Breast epithelium (tissue), 4 donors: ENCODE measurements at regions not wholly inside any gene's neighbourhood (a gene's known extent, or its start where the extent isn't known, plus 50 kb on each side); places are given as distances from the start of the nearest gene placed in this dataset.

ENCODE experiments used
- DNase-seq, 2 donors: peaks; one replicate each; pipeline ENCODE4 v3.0.0-alpha.2; 2019; ENCODE audit warnings: low spot score in 2 of 2
- H3K27ac ChIP-seq, 2 donors: fragments of 200-600 bp; sonication (generic) in 1 of 2; one replicate each; pipeline ENCODE4 v1.5.1; 2016 to 2019; ENCODE audit warnings: mild to moderate bottlenecking in 1 of 2
- H3K27me3 ChIP-seq, 2 donors: fragments of 200-600 bp; sonication (generic) in 1 of 2; one replicate each; pipeline versions ENCODE4 v1.5.1 to v1.6.0; 2017 to 2019; ENCODE audit warnings: control low read depth in 1 of 2, mild to moderate bottlenecking in 1 of 2
- H3K36me3 ChIP-seq: fragments of 200-600 bp; one replicate; pipeline ENCODE4 v1.5.1; 2019
- H3K4me1 ChIP-seq, 2 donors: fragments of 200-600 bp; sonication (generic); one replicate each; pipeline ENCODE4 v1.5.1; 2016 to 2019; ENCODE audit warnings: control low read depth in 1 of 2
- H3K4me3 ChIP-seq, 3 donors: fragments of 200-600 bp; sonication (generic); 1 replicate in 2 of 3; 2 replicates in 1 of 3; pipeline ENCODE4 v1.5.1; 2016 to 2019; ENCODE audit warnings: mild to moderate bottlenecking in 3 of 3, moderate library complexity in 2 of 3
- H3K9me3 ChIP-seq, 2 donors: fragments of 200-600 bp; sonication (generic) in 1 of 2; one replicate each; pipeline ENCODE4 v1.5.1; 2016 to 2019; ENCODE audit warnings: control low read depth in 1 of 2
- CTCF ChIP-seq, 3 donors: fragments of 450-650 bp; IDR thresholded peaks; one replicate each; pipeline ENCODE4 v1.5.1; 2016 to 2017; ENCODE audit warnings: antibody characterized with exemption in 3 of 3, mild to moderate bottlenecking in 3 of 3, moderate library complexity in 3 of 3
- POLR2A ChIP-seq: fragments of 450-650 bp; IDR thresholded peaks from one replicate; pipeline ENCODE4 v1.6.1; 2016; ENCODE audit warnings: antibody characterized with exemption, mild to moderate bottlenecking, moderate library complexity
- POLR2AphosphoS5 ChIP-seq, 3 donors: sonication (generic); formaldehyde crosslinking; IDR thresholded peaks; one replicate each; pipeline ENCODE4 v1.6.1; 2017; ENCODE audit warnings: antibody characterized with exemption in 3 of 3
- intact Hi-C: fragments of 100-400 bp; cut with DNase I; formaldehyde crosslinking; loops from one replicate; pipeline ENCODE4 v1.15.1; 2023; ENCODE audit warnings: low total_unique reads

GRCh38 chr10:28839600-28840007, 162.3 kb downstream of the BAMBI start:
- H3K27me3 ChIP-seq, result no peaks in the 10 kb centered on the region
- no peak for TF ChIP-seq CTCF (IDR thresholded peaks at IDR 0.05)
- TF ChIP-seq POLR2AphosphoS5 (IDR thresholded peaks at IDR 0.05), result no peak
- no peaks in the 10 kb centered on the region for H3K4me1 ChIP-seq
- no peaks in the 10 kb centered on the region for H3K36me3 ChIP-seq
- H3K27ac ChIP-seq, result no peak overlapping the region
- H3K9me3 ChIP-seq, result peaks cover 0 to 4% of the 10 kb centered on the region in 2 donors
- intact Hi-C loops, result loop anchor here (10.0 kb wide), 1 partner anchor 75 kb away; no protein-coding TSS in a partner anchor
- H3K4me3 ChIP-seq, result no peak overlapping the region
- no peak for DNase-seq

- DNase-seq, result no peak
- Histone ChIP-seq H3K27me3 (no peaks in the 10 kb centered on the region), H3K4me3 (no peak overlapping the region), H3K27ac (no peak overlapping the region), H3K9me3 (peaks cover 2 to 10% of the 10 kb centered on the region in 2 donors), H3K36me3 (no peaks in the 10 kb centered on the region), H3K4me1 (no peaks in the 10 kb centered on the region)
- intact Hi-C loops, result loop anchor here (10.0 kb wide), 1 partner anchor 75 kb away; no protein-coding TSS in a partner anchor
- TF ChIP-seq CTCF (IDR thresholded peaks at IDR 0.05), result no peak
- TF ChIP-seq POLR2A, result no peak
- TF ChIP-seq POLR2AphosphoS5 (IDR thresholded peaks at IDR 0.05), result no peak
Measured at GRCh38 chr10:28840202-28840601, 162.9 kb downstream of the BAMBI start.

GRCh38 chr10:28840971-28841370, 163.7 kb downstream of the BAMBI start:
- intact Hi-C loops, result loop anchor here (10.0 kb wide), 1 partner anchor 76 kb away; no protein-coding TSS in a partner anchor
- Histone ChIP-seq H3K36me3 (no peaks in the 10 kb centered on the region), H3K9me3 (peaks cover 6 to 13% of the 10 kb centered on the region in 2 donors), H3K4me1 (no peaks in the 10 kb centered on the region), H3K4me3 (no peak overlapping the region), H3K27me3 (no peaks in the 10 kb centered on the region), H3K27ac (no peak overlapping the region)
- DNase-seq, result no peak
- TF ChIP-seq CTCF (IDR thresholded peaks at IDR 0.05) (no peak), POLR2AphosphoS5 (IDR thresholded peaks at IDR 0.05) (no peak), POLR2A (no peak)

- DNase-seq, result no peak
- no peaks in the 10 kb centered on the region for H3K27me3 ChIP-seq
- H3K9me3 ChIP-seq, result peaks cover 6 to 13% of the 10 kb centered on the region in 2 donors
- H3K36me3 ChIP-seq, result no peaks in the 10 kb centered on the region
- H3K4me3 ChIP-seq, result no peak overlapping the region
- no peaks in the 10 kb centered on the region for H3K4me1 ChIP-seq
- TF ChIP-seq CTCF (IDR thresholded peaks at IDR 0.05) (no peak), POLR2A (no peak), POLR2AphosphoS5 (IDR thresholded peaks at IDR 0.05) (no peak)
- no peak overlapping the region for H3K27ac ChIP-seq
- intact Hi-C loops, result loop anchor here (10.0 kb wide), 1 partner anchor 77 kb away; no protein-coding TSS in a partner anchor
Measured at GRCh38 chr10:28841625-28842024, 164.3 kb downstream of the BAMBI start.

- H3K36me3 ChIP-seq, result no peaks in the 10 kb centered on the region
- no peaks in the 10 kb centered on the region for H3K27me3 ChIP-seq
- no peak overlapping the region for H3K27ac ChIP-seq
- no peak overlapping the region for H3K4me3 ChIP-seq
- no peaks in the 10 kb centered on the region for H3K4me1 ChIP-seq
- no peak for DNase-seq
- intact Hi-C loops, result loop anchor here (10.0 kb wide), 1 partner anchor 78 kb away; no protein-coding TSS in a partner anchor
- H3K9me3 ChIP-seq, result peaks cover 6 to 13% of the 10 kb centered on the region in 2 donors
- TF ChIP-seq CTCF (IDR thresholded peaks at IDR 0.05) (no peak), POLR2A (no peak), POLR2AphosphoS5 (IDR thresholded peaks at IDR 0.05) (no peak)
Measured at GRCh38 chr10:28842321-28842720, 165.0 kb downstream of the BAMBI start.
